ENCODE measurements at regions not wholly inside any gene's neighbourhood (a gene's known extent, or its start where the extent isn't known, plus 50 kb on each side); places are given as distances from the start of the nearest gene placed in this dataset.

- TF ChIP-seq CTCF (IDR thresholded peaks at IDR 0.05) (peak in 1 of 2 donors; percentile 5), POLR2A (IDR thresholded peaks at IDR 0.05) (no peak), EP300 (IDR thresholded peaks at IDR 0.05) (no peak), POLR2AphosphoS5 (IDR thresholded peaks at IDR 0.05) (no peak)
Observed at GRCh38 chr7:13117592-13117991, 430.2 kb downstream of the ARL4A start.

All from suprapubic skin (tissue), 4 donors.